ENCODE measurements at regions not wholly inside any gene's neighbourhood (a gene's known extent, or its start where the extent isn't known, plus 50 kb on each side); places are given as distances from the start of the nearest gene placed in this dataset.

- no peak for TF ChIP-seq ETS1 (CRISPR knock-in tag; IDR thresholded peaks at IDR 0.05)
- TF ChIP-seq ZNF75D (CRISPR knock-in tag; IDR thresholded peaks at IDR 0.05; ENCODE audit: borderline replicate concordance), result no peak
Observed at GRCh38 chr6:27129095-27129815, 118.2 kb upstream of the PRSS16 start (continued).

- ATAC-seq (no peak), DNase-seq (ENCODE audit: low spot score) (no peak), FAIRE-seq (no peak)
- POLR2A ChIA-PET, result interaction anchor here (0.9 kb wide), 1 partner anchor 18 kb away, joined by 4 read pairs; no protein-coding TSS in a partner anchor
- no peak for TF ChIP-seq ZNF775 (CRISPR knock-in tag; IDR thresholded peaks at IDR 0.05; ENCODE audit: borderline replicate concordance)
- no peak for TF ChIP-seq RBAK (CRISPR knock-in tag; IDR thresholded peaks at IDR 0.05)
- TF ChIP-seq ZNF547 (CRISPR knock-in tag; IDR thresholded peaks at IDR 0.05), result no peak
- TF ChIP-seq ZNF660 (CRISPR knock-in tag; IDR thresholded peaks at IDR 0.05; ENCODE audit: borderline replicate concordance, low read depth), result no peak
- no peak for TF ChIP-seq ZNF569 (CRISPR knock-in tag; IDR thresholded peaks at IDR 0.05; ENCODE audit: borderline replicate concordance)
- no peaks in the 10 kb centered on the region; the same call in 1 of the 2 replicates for H4K20me1 ChIP-seq (ENCODE audit: insufficient read depth, low read length)
- WGBS (ENCODE audit: low lambda C conversion rate), result 45% methylated on average over 8 of the region's 8 CpGs
- in situ Hi-C loops (cut with HindIII; ENCODE audit: extremely low pct_ligation_motif_present, low pct_unique_long_range_greater_than_20kb), result no loop called here
- no peak overlapping the region for H3K4me3 ChIP-seq (replicated peaks in 1 of 3; ENCODE audit: insufficient read depth in 1 of 3, low read depth in 2 of 3, low read length in 3 of 3)
- peaks cover 6% of the 10 kb centered on the region; the same call in 1 of the 2 replicates for H3K9me3 ChIP-seq (ENCODE audit: low read length)
- H3K4me1 ChIP-seq (ENCODE audit: insufficient read depth, low read length), result peaks cover 44% of the 10 kb centered on the region
- CTCF ChIA-PET (ENCODE audit: low intra/inter-chr PET ratio, low total read pairs), result no interaction called here
- H3K9ac ChIP-seq (ENCODE audit: insufficient read depth, low read depth, low read length), result no peak overlapping the region
- no peak overlapping the region for H2AFZ ChIP-seq (ENCODE audit: low read length)
- intact Hi-C loops (cut with micrococcal nuclease; ENCODE audit: unreplicated experiment), result loop anchor here (5.0 kb wide), 1 partner anchor 47 kb away; no protein-coding TSS in a partner anchor
- no peaks in the 10 kb centered on the region for H3K36me3 ChIP-seq (replicated peaks in 1 of 2; ENCODE audit: control insufficient read depth in 1 of 2, insufficient read depth in 2 of 2, low read length in 2 of 2)
- no TSS peak for BruUV-seq (replicated peaks)
- no peak overlapping the region for H3K27ac ChIP-seq (ENCODE audit: extremely low read length, insufficient read depth, low read length)
- H3K4me2 ChIP-seq (ENCODE audit: low read depth, low read length), result no peak overlapping the region
- H3K27me3 ChIP-seq (ENCODE audit: control insufficient read depth in 1 of 2, insufficient read depth in 2 of 2, low read length in 2 of 2), result peaks cover 2 to 38% of the 10 kb centered on the region in 2 experiments; a peak in 4 of 5 replicates
- no peaks in the 10 kb centered on the region for H3K79me2 ChIP-seq (ENCODE audit: insufficient read depth, low read length)
Observed at GRCh38 chr6:27129917-27130316, 117.6 kb upstream of the PRSS16 start.

All from HepG2 (cell line).